HepG2 (cell line): ENCODE measurements at regions not wholly inside any gene's neighbourhood (a gene's known extent, or its start where the extent isn't known, plus 50 kb on each side); places are given as distances from the start of the nearest gene placed in this dataset.

Experiments used
- ATAC-seq: fragments of 200-7000 bp; cut with Tn5 transposase; 3 replicates; pipeline ENCODE4 v1.9.1; 2020; ENCODE audit warnings: mild to moderate bottlenecking, moderate library complexity
- BruUV-seq: library from RNA; stranded (reverse); fragments of 400-500 nt; replicated peaks from 2 replicates; lab custom pipeline; 2021; lab: Mats Ljungman, UMichigan
- CTCF ChIA-PET: fragments of 300-600 bp; formaldehyde crosslinking; extraction: SDS; loops from one replicate; lab custom pipeline; 2021; ENCODE audit warnings: low total read pairs, inconsistent platforms, low intra/inter-chr PET ratio; lab: Yijun Ruan, JAX
- POLR2A ChIA-PET: fragments of 350-600 bp; sonication (Branson Sonifier 250); formaldehyde crosslinking; loops from one replicate; lab custom pipeline; 2020; ENCODE audit warnings: antibody characterized with exemption, inconsistent platforms; lab: Yijun Ruan, JAX
- DNase-seq: peaks from one replicate; pipeline ENCODE4 v3.0.0-alpha.2; 2015; ENCODE audit warnings: low spot score
- FAIRE-seq: peaks from 3 replicates; lab custom pipeline; 2011; peaks lifted over from hg19 to GRCh38; lab: Jason Lieb, UNC
- H2AFZ ChIP-seq: one replicate; pipeline ENCODE4 v1.6.1; 2011; ENCODE audit warnings: low read length, inconsistent platforms
- H3K27ac ChIP-seq: fragments of 300-600 bp; 3 replicates; pipeline ENCODE4 v1.8.0; 2011; ENCODE audit warnings: mixed run types, mild to moderate bottlenecking, mixed read lengths, low read length, inconsistent platforms; ENCODE audit not compliant: insufficient read depth; ENCODE audit errors: extremely low read length
- H3K27me3 ChIP-seq, 2 experiments: fragments of 200-600 bp in 1 of 2; 2 replicates in 1 of 2; 3 replicates in 1 of 2; pipeline versions ENCODE4 v1.6.0 to v1.8.0; 2011; ENCODE audit warnings: low read length in 2 of 2, mild to moderate bottlenecking in 2 of 2, moderate library complexity in 2 of 2, inconsistent platforms in 1 of 2; ENCODE audit not compliant: insufficient read depth in 2 of 2, control insufficient read depth in 1 of 2
- H3K36me3 ChIP-seq, 2 experiments: fragments of 200-600 bp in 1 of 2; replicated peaks in 1 of 2; 2 replicates in 1 of 2; 3 replicates in 1 of 2; pipeline versions ENCODE4 v1.5.1 to v1.8.0; 2011; ENCODE audit warnings: low read length in 2 of 2, inconsistent platforms in 1 of 2; ENCODE audit not compliant: insufficient read depth in 2 of 2, control insufficient read depth in 1 of 2
- H3K4me1 ChIP-seq: 2 replicates; pipeline ENCODE4 v1.5.1; 2012; ENCODE audit warnings: low read length, inconsistent platforms; ENCODE audit not compliant: insufficient read depth
- H3K4me2 ChIP-seq: 2 replicates; pipeline ENCODE4 v1.6.0; 2011; ENCODE audit warnings: low read depth, low read length, inconsistent platforms
- H3K4me3 ChIP-seq, 3 experiments: fragments of 200-600 bp in 1 of 3; sonication (generic), shearing (Covaris generic) in 1 of 3; replicated peaks in 1 of 3; 2 replicates each; pipeline ENCODE4 v1.5.1; 2011 to 2016; ENCODE audit warnings: low read length in 3 of 3, inconsistent platforms in 2 of 3, low read depth in 2 of 3, mild to moderate bottlenecking in 2 of 3, control low read depth in 1 of 3, mixed read lengths in 1 of 3; ENCODE audit not compliant: insufficient read depth in 1 of 3
- H3K79me2 ChIP-seq: one replicate; pipeline ENCODE4 v1.6.1; 2011; ENCODE audit warnings: low read length, inconsistent platforms; ENCODE audit not compliant: insufficient read depth
- H3K9ac ChIP-seq: 2 replicates; pipeline ENCODE4 v1.6.0; 2011; ENCODE audit warnings: mild to moderate bottlenecking, low read depth, low read length, inconsistent platforms; ENCODE audit not compliant: insufficient read depth
- H3K9me3 ChIP-seq: 2 replicates; pipeline ENCODE4 v1.5.1; 2012; ENCODE audit warnings: mild to moderate bottlenecking, low read length
- H4K20me1 ChIP-seq: 2 replicates; pipeline ENCODE4 v1.6.0; 2011; ENCODE audit warnings: inconsistent platforms, mild to moderate bottlenecking, low read length, moderate library complexity; ENCODE audit not compliant: insufficient read depth
- ATF5 ChIP-seq: sonication (generic); formaldehyde crosslinking; IDR thresholded peaks from 2 replicates; pipeline ENCODE4 v1.4.0; 2020; ENCODE audit warnings: mild to moderate bottlenecking, low read depth, missing genetic modification reagents
- CBX1 ChIP-seq: IDR thresholded peaks from one replicate; pipeline ENCODE4 v1.6.1; 2016; ENCODE audit warnings: antibody characterized with exemption, low read depth
- HNRNPUL1 ChIP-seq: fragments of 200-400 bp; formaldehyde crosslinking; IDR thresholded peaks from 2 replicates; pipeline ENCODE4 v1.6.1; 2017; ENCODE audit warnings: low read depth, mild to moderate bottlenecking, low read length, moderate library complexity
- MED1 ChIP-seq: sonication (generic); formaldehyde crosslinking; IDR thresholded peaks from 2 replicates; pipeline ENCODE4 v1.4.0; 2020; ENCODE audit warnings: missing genetic modification reagents
- MLX ChIP-seq: IDR thresholded peaks from 2 replicates; pipeline ENCODE4 v1.6.1; 2016
- NFIC ChIP-seq: IDR thresholded peaks from 2 replicates; pipeline ENCODE4 v1.6.1; 2012; ENCODE audit warnings: mild to moderate bottlenecking, low read length, inconsistent platforms
- PRDM4 ChIP-seq: sonication (generic); formaldehyde crosslinking; IDR thresholded peaks from 2 replicates; pipeline ENCODE4 v1.9.0; 2021; ENCODE audit warnings: missing genetic modification reagents, borderline replicate concordance
- RXRA ChIP-seq: sonication (generic); formaldehyde crosslinking; IDR thresholded peaks from 2 replicates; pipeline ENCODE4 v1.5.1; 2020; ENCODE audit warnings: missing genetic modification reagents
- SRSF9 ChIP-seq: fragments of 200-400 bp; formaldehyde crosslinking; IDR thresholded peaks from 2 replicates; pipeline ENCODE4 v1.6.1; 2018; ENCODE audit warnings: borderline replicate concordance, mild to moderate bottlenecking, low read depth, low read length; ENCODE audit not compliant: insufficient read depth, poor library complexity, severe bottlenecking
- THAP11 ChIP-seq: IDR thresholded peaks from 2 replicates; pipeline ENCODE4 v1.6.1; 2016; ENCODE audit warnings: missing biosample characterization, missing genetic modification reagents
- ZGPAT ChIP-seq: IDR thresholded peaks from 2 replicates; pipeline ENCODE4 v1.6.1; 2016; ENCODE audit warnings: mild to moderate bottlenecking
- ZKSCAN5 ChIP-seq: sonication (generic); formaldehyde crosslinking; IDR thresholded peaks from 2 replicates; pipeline ENCODE4 v1.5.1; 2020; ENCODE audit warnings: mild to moderate bottlenecking, missing genetic modification reagents
- ZNF441 ChIP-seq: sonication (generic); formaldehyde crosslinking; IDR thresholded peaks from 2 replicates; pipeline ENCODE4 v1.7.0; 2021; ENCODE audit warnings: missing genetic modification reagents, borderline replicate concordance
- ZNF691 ChIP-seq: sonication (generic); formaldehyde crosslinking; IDR thresholded peaks from 2 replicates; pipeline ENCODE4 v1.4.0; 2020; ENCODE audit warnings: missing genetic modification reagents, low read depth, mild to moderate bottlenecking, borderline replicate concordance
- ZSCAN25 ChIP-seq: sonication (generic); formaldehyde crosslinking; IDR thresholded peaks from 2 replicates; pipeline ENCODE4 v1.8.0; 2022; ENCODE audit warnings: mild to moderate bottlenecking, missing genetic modification reagents
- WGBS: methylation state at CpG from one replicate; pipeline ENCODE4 v1.1.6; 2017; ENCODE audit warnings: low lambda C conversion rate; 5-methylcytosine and 5-hydroxymethylcytosine counted together
- in situ Hi-C: cut with HindIII; loops from 2 replicates; pipeline ENCODE4 v1.10.0; 2017; ENCODE audit warnings: low pct_unique_long_range_greater_than_20kb; ENCODE audit not compliant: extremely low pct_ligation_motif_present
- intact Hi-C: fragments of 100-400 bp; cut with micrococcal nuclease; formaldehyde crosslinking; loops from one replicate; pipeline ENCODE4 v1.10.0; 2022; ENCODE audit not compliant: unreplicated experiment
- TF ChIP-seq, protein P1 (sequence below): sonication (generic); formaldehyde crosslinking; IDR thresholded peaks from 2 replicates; pipeline ENCODE4 v1.4.0; 2020; ENCODE audit warnings: missing genetic modification reagents
- TF ChIP-seq, protein P2 (sequence below): sonication (generic); formaldehyde crosslinking; IDR thresholded peaks from 2 replicates; pipeline ENCODE4 v1.4.0; 2020; ENCODE audit warnings: missing genetic modification reagents

GRCh38 chr5:86679949-86680348 lies 62.2 kb downstream of the COX7C start:
- H4K20me1 ChIP-seq: no peaks in the 10 kb centered on the region
- intact Hi-C loops: loop anchor here (5.0 to 10.0 kb wide), 3 partner anchors 115 to 332 kb away; no protein-coding TSS in a partner anchor
- POLR2A ChIA-PET: no interaction called here
- no TSS peak for BruUV-seq
- WGBS: 0% methylated on average over 2 of the region's 2 CpGs
- H2AFZ ChIP-seq: no peak overlapping the region
- no peak for FAIRE-seq
- in situ Hi-C loops: no loop called here
- CTCF ChIA-PET: no interaction called here
- H3K9ac ChIP-seq: no peak overlapping the region
- no peak overlapping the region for H3K4me2 ChIP-seq
- H3K27me3 ChIP-seq: no peaks in the 10 kb centered on the region
- no peak for ATAC-seq
- H3K79me2 ChIP-seq: no peaks in the 10 kb centered on the region
- no peak overlapping the region for H3K4me3 ChIP-seq
- no peaks in the 10 kb centered on the region for H3K36me3 ChIP-seq
- H3K27ac ChIP-seq: no peak overlapping the region
- no peak for DNase-seq
- H3K9me3 ChIP-seq: no peaks in the 10 kb centered on the region
- H3K4me1 ChIP-seq: no peaks in the 10 kb centered on the region
- TF ChIP-seq PRDM4 (CRISPR knock-in tag) (no peak), ATF5 (CRISPR knock-in tag) (no peak), MED1 (no peak), ZNF441 (CRISPR knock-in tag) (no peak), HNRNPUL1 (no peak), ZKSCAN5 (CRISPR knock-in tag) (no peak), CBX1 (no peak), NFIC (no peak), MLX (CRISPR knock-in tag) (no peak), ZGPAT (CRISPR knock-in tag) (no peak), RXRA (no peak), THAP11 (CRISPR knock-in tag) (no peak), ZNF691 (no peak), SRSF9 (no peak), ZSCAN25 (no peak)
- TF ChIP-seq, protein P1, sequence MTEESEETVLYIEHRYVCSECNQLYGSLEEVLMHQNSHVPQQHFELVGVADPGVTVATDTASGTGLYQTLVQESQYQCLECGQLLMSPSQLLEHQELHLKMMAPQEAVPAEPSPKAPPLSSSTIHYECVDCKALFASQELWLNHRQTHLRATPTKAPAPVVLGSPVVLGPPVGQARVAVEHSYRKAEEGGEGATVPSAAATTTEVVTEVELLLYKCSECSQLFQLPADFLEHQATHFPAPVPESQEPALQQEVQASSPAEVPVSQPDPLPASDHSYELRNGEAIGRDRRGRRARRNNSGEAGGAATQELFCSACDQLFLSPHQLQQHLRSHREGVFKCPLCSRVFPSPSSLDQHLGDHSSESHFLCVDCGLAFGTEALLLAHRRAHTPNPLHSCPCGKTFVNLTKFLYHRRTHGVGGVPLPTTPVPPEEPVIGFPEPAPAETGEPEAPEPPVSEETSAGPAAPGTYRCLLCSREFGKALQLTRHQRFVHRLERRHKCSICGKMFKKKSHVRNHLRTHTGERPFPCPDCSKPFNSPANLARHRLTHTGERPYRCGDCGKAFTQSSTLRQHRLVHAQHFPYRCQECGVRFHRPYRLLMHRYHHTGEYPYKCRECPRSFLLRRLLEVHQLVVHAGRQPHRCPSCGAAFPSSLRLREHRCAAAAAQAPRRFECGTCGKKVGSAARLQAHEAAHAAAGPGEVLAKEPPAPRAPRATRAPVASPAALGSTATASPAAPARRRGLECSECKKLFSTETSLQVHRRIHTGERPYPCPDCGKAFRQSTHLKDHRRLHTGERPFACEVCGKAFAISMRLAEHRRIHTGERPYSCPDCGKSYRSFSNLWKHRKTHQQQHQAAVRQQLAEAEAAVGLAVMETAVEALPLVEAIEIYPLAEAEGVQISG: no peak
- TF ChIP-seq, protein P2, sequence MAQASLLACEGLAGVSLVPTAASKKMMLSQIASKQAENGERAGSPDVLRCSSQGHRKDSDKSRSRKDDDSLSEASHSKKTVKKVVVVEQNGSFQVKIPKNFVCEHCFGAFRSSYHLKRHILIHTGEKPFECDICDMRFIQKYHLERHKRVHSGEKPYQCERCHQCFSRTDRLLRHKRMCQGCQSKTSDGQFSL (CRISPR knock-in tag): no peak
